B cell (primary cell): ENCODE measurements at regions not wholly inside any gene's neighbourhood (a gene's known extent, or its start where the extent isn't known, plus 50 kb on each side); places are given as distances from the start of the nearest gene placed in this dataset.
"Not testable (repeated sequence)": the region's sequence is repeated elsewhere in the genome, so short reads cannot be mapped to it uniquely, and the experiment has no call there.

Experiments
- ATAC-seq: fragments of 200-7000 bp; cut with Tn5 transposase; one replicate; pipeline ENCODE4 v1.10.0; 2021; ENCODE audit warnings: low read depth, mild to moderate bottlenecking, moderate number of reproducible peaks, moderate library complexity
- CTCF ChIA-PET: fragments of 350-600 bp; sonication (Branson Sonifier 250); formaldehyde crosslinking; loops from one replicate; lab custom pipeline; 2021; ENCODE audit warnings: antibody characterized with exemption, inconsistent platforms; lab: Charles Lee
- POLR2A ChIA-PET: fragments of 350-600 bp; sonication (Branson Sonifier 250); formaldehyde crosslinking; loops from one replicate; lab custom pipeline; 2021; ENCODE audit warnings: antibody characterized with exemption; lab: Charles Lee
- DNase-seq: peaks from one replicate; pipeline ENCODE4 v3.0.0; 2013
- H2AFZ ChIP-seq: 2 replicates; pipeline ENCODE4 v1.6.1; 2012; ENCODE audit warnings: mild to moderate bottlenecking, low read depth, low read length; ENCODE audit not compliant: insufficient read depth, poor library complexity, severe bottlenecking
- H3K27ac ChIP-seq, 2 donors: 1 replicate in 1 of 2; 2 replicates in 1 of 2; pipeline ENCODE4 v1.5.1; 2012 to 2013; ENCODE audit warnings: low read length in 2 of 2, mild to moderate bottlenecking in 2 of 2, moderate library complexity in 1 of 2
- H3K27me3 ChIP-seq, 4 experiments: fragments of 200-600 bp in 1 of 4; sonication (generic) in 1 of 4; replicated peaks in 1 of 4; 1 replicate in 2 of 4; 2 replicates in 2 of 4; pipeline versions ENCODE4 v1.6.1 to v1.7.0; 2013 to 2016; ENCODE audit warnings: low read length in 3 of 4, mild to moderate bottlenecking in 2 of 4, mixed read lengths in 1 of 4, moderate library complexity in 1 of 4; ENCODE audit not compliant: insufficient read depth in 4 of 4, control insufficient read depth in 3 of 4; ENCODE audit errors: control extremely low read depth in 1 of 4
- H3K36me3 ChIP-seq, 2 experiments: replicated peaks in 1 of 2; 1 replicate in 1 of 2; 2 replicates in 1 of 2; pipeline versions ENCODE4 v1.6.1 to v1.7.1; 2013; ENCODE audit warnings: low read length in 1 of 2; ENCODE audit not compliant: insufficient read depth in 2 of 2, control insufficient read depth in 1 of 2; ENCODE audit errors: control extremely low read depth in 1 of 2, extremely low read depth in 1 of 2
- H3K4me1 ChIP-seq, 2 donors: fragments of 200-600 bp in 1 of 2; sonication (generic) in 1 of 2; 1 replicate in 1 of 2; 2 replicates in 1 of 2; pipeline versions ENCODE4 v1.5.1 to v1.6.1; 2013 to 2017; ENCODE audit warnings: low read length in 2 of 2; ENCODE audit not compliant: control insufficient read depth in 2 of 2, insufficient read depth in 2 of 2
- H3K4me2 ChIP-seq: replicated peaks from 2 replicates; pipeline ENCODE3; 2012; ENCODE audit warnings: mild to moderate bottlenecking, low read depth, low read length; ENCODE audit not compliant: poor library complexity, severe bottlenecking
- H3K4me3 ChIP-seq, 5 experiments: fragments of 200-600 bp in 1 of 5; sonication (generic) in 1 of 5; 1 replicate in 3 of 5; 2 replicates in 2 of 5; pipeline versions ENCODE4 v1.5.1 to v1.7.0; 2011 to 2016; ENCODE audit warnings: low read length in 4 of 5, mild to moderate bottlenecking in 4 of 5, low read depth in 2 of 5, control low read depth in 1 of 5, moderate library complexity in 1 of 5; ENCODE audit not compliant: insufficient read depth in 1 of 5; ENCODE audit errors: control extremely low read depth in 1 of 5, extremely low read depth in 1 of 5
- H3K79me2 ChIP-seq: fragments of 200-600 bp; sonication (generic); one replicate; pipeline ENCODE4 v1.6.0; 2016; ENCODE audit warnings: low read length; ENCODE audit not compliant: control insufficient read depth, insufficient read depth
- H3K9ac ChIP-seq: fragments of 200-600 bp; sonication (generic); 2 replicates; pipeline ENCODE4 v1.6.1; 2017; ENCODE audit warnings: mild to moderate bottlenecking, low read length, moderate library complexity
- H3K9me3 ChIP-seq, 3 donors: one replicate each; pipeline versions ENCODE4 v1.6.1 to v1.7.1; 2013; ENCODE audit warnings: low read length in 2 of 3; ENCODE audit not compliant: control insufficient read depth in 2 of 3, insufficient read depth in 1 of 3; ENCODE audit errors: control extremely low read depth in 1 of 3
- H4K20me1 ChIP-seq: 2 replicates; pipeline ENCODE4 v1.6.0; 2012; ENCODE audit warnings: mild to moderate bottlenecking, low read length; ENCODE audit not compliant: insufficient read depth, control insufficient read depth, poor library complexity, severe bottlenecking
- H3K27ac Mint-ChIP-seq: one replicate; pipeline ENCODE4 v1.8.0; 2021; ENCODE audit warnings: mixed read lengths
- H3K27me3 Mint-ChIP-seq: one replicate; pipeline ENCODE4 v1.8.0; 2021; ENCODE audit warnings: mixed read lengths
- H3K4me1 Mint-ChIP-seq: one replicate; pipeline ENCODE4 v1.8.0; 2021; ENCODE audit warnings: mixed read lengths
- H3K4me3 Mint-ChIP-seq: one replicate; pipeline ENCODE4 v1.8.0; 2021; ENCODE audit warnings: mixed read lengths
- H3K9me3 Mint-ChIP-seq: one replicate; pipeline ENCODE4 v1.8.0; 2022; ENCODE audit warnings: mixed read lengths; ENCODE audit not compliant: insufficient read depth
- WGBS: methylation state at CpG from one replicate; pipeline ENCODE4 v1.1.5; 2013; ENCODE audit warnings: missing lambda C conversion rate; ENCODE audit not compliant: insufficient coverage; 5-methylcytosine and 5-hydroxymethylcytosine counted together
- intact Hi-C: fragments of 100-400 bp; cut with micrococcal nuclease; formaldehyde crosslinking; loops from one replicate; pipeline ENCODE4 v1.10.0; 2022

DNA sequence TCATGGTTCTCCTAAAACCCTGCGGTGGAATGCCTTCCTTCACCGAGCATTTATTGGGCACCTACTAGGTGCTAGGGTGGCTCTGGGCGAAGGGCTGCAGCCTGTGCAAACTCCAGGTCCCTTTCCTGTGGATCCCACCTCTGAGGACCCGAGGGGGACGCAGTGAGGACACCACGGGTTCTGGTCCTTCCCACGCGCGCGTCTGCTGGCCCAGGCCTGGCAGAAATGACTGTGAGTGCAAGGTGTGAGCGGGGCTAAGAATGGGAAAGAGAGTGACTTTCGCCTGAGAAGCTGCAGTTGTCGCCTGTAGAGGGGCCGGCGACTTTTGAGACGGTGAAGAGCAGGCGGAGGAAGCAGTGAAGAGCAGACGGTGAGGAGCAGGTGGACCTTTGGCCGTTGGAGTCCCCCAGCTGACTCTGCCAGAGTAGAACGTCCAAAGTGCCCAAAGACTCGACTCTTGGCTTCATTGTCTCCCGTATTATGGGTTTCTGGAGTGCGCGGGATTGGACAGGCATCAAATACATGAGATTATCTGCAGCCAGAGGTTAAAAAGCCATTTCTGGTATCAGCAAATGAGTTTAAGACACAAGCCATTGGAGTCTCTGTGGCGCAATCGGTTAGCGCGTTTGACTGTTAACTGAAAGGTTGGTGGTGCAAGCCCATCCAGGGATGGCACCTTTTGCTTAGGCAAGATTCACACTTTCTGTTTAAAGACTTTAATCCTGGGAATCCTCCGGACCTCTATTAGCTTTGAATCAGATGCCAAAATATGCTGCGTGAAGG is 78.1 kb downstream of the PPIAL4G start:
- H3K4me2 ChIP-seq, ATAC-seq, H3K27me3 ChIP-seq, H3K4me1 ChIP-seq, POLR2A ChIA-PET, H3K27me3 Mint-ChIP-seq, H3K79me2 ChIP-seq, H2AFZ ChIP-seq, H3K27ac ChIP-seq, H3K27ac Mint-ChIP-seq, CTCF ChIA-PET, H3K4me3 Mint-ChIP-seq, intact Hi-C loops, DNase-seq, H3K9ac ChIP-seq, H3K4me3 ChIP-seq, H3K9me3 Mint-ChIP-seq, H3K36me3 ChIP-seq, H3K9me3 ChIP-seq, H4K20me1 ChIP-seq: not testable (repeated sequence)
- WGBS, result 97% methylated on average over 21 of the region's 30 CpGs
- H3K4me1 Mint-ChIP-seq, result peaks cover 16% of the 10 kb centered on the region

DNA sequence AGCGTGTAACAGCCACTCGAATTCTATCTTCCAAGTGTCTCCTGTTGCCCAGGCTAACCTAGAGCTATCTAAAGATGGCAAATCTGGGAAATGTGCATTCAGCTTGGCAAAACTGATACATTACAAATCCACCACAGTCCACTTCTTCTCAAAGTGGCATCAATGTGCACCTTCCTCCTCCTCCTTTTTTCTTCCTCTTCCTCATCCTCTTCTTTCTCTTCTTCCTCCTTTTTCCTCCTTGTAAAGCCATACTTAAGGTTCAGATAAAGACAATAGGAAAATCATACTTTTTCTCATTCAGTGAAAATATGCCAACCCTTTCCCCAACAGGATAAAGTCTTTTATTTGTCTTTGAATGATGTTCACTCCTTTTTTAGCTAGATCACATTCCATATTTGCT is 79.2 kb downstream of the PPIAL4G start:
- H2AFZ ChIP-seq, H3K4me3 ChIP-seq, CTCF ChIA-PET, H3K79me2 ChIP-seq, ATAC-seq, H3K9me3 ChIP-seq, H3K27ac ChIP-seq, H3K9me3 Mint-ChIP-seq, H3K27me3 Mint-ChIP-seq, H3K9ac ChIP-seq, H3K4me2 ChIP-seq, intact Hi-C loops, DNase-seq, H3K36me3 ChIP-seq, H3K27me3 ChIP-seq, POLR2A ChIA-PET, H3K27ac Mint-ChIP-seq, H4K20me1 ChIP-seq: not testable (repeated sequence)
- Mint-ChIP-seq H3K4me1 (peaks cover 21% of the 10 kb centered on the region), H3K4me3 (peak overlapping the region; percentile 20)
- WGBS, result no CpG with 5 or more reads among the region's 2 CpGs
- peaks cover 0 to 14% of the 10 kb centered on the region in 2 donors for H3K4me1 ChIP-seq

- H3K79me2 ChIP-seq, intact Hi-C loops, H4K20me1 ChIP-seq, H3K9me3 Mint-ChIP-seq, CTCF ChIA-PET, H3K27me3 Mint-ChIP-seq, H3K36me3 ChIP-seq, H3K27me3 ChIP-seq, DNase-seq, H3K9me3 ChIP-seq, ATAC-seq: not testable (repeated sequence)
- no CpG with 5 or more reads among the region's 7 CpGs for WGBS
- peak overlapping the region; percentile 83 for H2AFZ ChIP-seq
- peak overlapping the region in 4 of 5 experiments; percentile 57 to 91 (median 72) for H3K4me3 ChIP-seq
- H3K4me1 Mint-ChIP-seq, result peaks cover 23% of the 10 kb centered on the region
- peak overlapping the region; percentile 99 for H3K4me3 Mint-ChIP-seq
- H3K4me2 ChIP-seq, result peak overlapping the region; percentile 68
- peak overlapping the region; percentile 89 to 93 for H3K27ac ChIP-seq
- POLR2A ChIA-PET, result interaction anchor here (0.9 to 1.2 kb wide), 2 partner anchors 14 to 119 kb away, joined by 3 to 7 read pairs; no protein-coding TSS in a partner anchor
- H3K4me1 ChIP-seq, result peaks cover 0 to 14% of the 10 kb centered on the region in 2 donors
- peak overlapping the region; percentile 86 for H3K9ac ChIP-seq
- peak overlapping the region; percentile 99 for H3K27ac Mint-ChIP-seq
Observed at GRCh38 chr1:148403085-148403456, 80.0 kb downstream of the PPIAL4G start.
